ENCODE measurements at regions not wholly inside any gene's neighbourhood (a gene's known extent, or its start where the extent isn't known, plus 50 kb on each side); places are given as distances from the start of the nearest gene placed in this dataset.

GRCh38 chr3:152177757-152178156 is 91.0 kb upstream of the MBNL1 start:
- TF ChIP-seq CTCF (IDR thresholded peaks at IDR 0.05): no peak
- no peak for TF ChIP-seq EZH2 (IDR thresholded peaks at IDR 0.05; ENCODE audit: borderline replicate concordance, insufficient read depth, low read depth, low read length, poor library complexity, severe bottlenecking)

All from B cell (primary cell).